HepG2 (cell line): ENCODE measurements at regions not wholly inside any gene's neighbourhood (a gene's known extent, or its start where the extent isn't known, plus 50 kb on each side); places are given as distances from the start of the nearest gene placed in this dataset.

Source experiments
- CHD2 ChIP-seq: IDR thresholded peaks from 2 replicates; pipeline ENCODE4 v1.6.1; 2011; ENCODE audit warnings: low read depth, low read length, improper control_type of control experiment
- CTCF ChIP-seq: sonication (generic); formaldehyde crosslinking; IDR thresholded peaks from 2 replicates; pipeline ENCODE4 v1.5.0; 2020; ENCODE audit warnings: mild to moderate bottlenecking, missing genetic modification reagents, moderate library complexity
- PRDM15 ChIP-seq: sonication (generic); formaldehyde crosslinking; IDR thresholded peaks from 2 replicates; pipeline ENCODE4 v1.4.0; 2020; ENCODE audit warnings: missing genetic modification reagents
- RBAK ChIP-seq: sonication (generic); formaldehyde crosslinking; IDR thresholded peaks from 2 replicates; pipeline ENCODE4 v1.5.1; 2020; ENCODE audit warnings: mild to moderate bottlenecking, missing genetic modification reagents
- SNAI1 ChIP-seq: sonication (generic); formaldehyde crosslinking; IDR thresholded peaks from 2 replicates; pipeline ENCODE4 v1.5.0; 2020; ENCODE audit warnings: mild to moderate bottlenecking, missing genetic modification reagents, borderline replicate concordance
- SYNCRIP ChIP-seq: fragments of 200-400 bp; formaldehyde crosslinking; IDR thresholded peaks from 2 replicates; pipeline ENCODE4 v1.6.1; 2018; ENCODE audit warnings: mild to moderate bottlenecking, low read depth, low read length; ENCODE audit not compliant: insufficient read depth
- TAF1 ChIP-seq: sonication (generic); formaldehyde crosslinking; IDR thresholded peaks from 2 replicates; pipeline ENCODE4 v1.4.0; 2020; ENCODE audit warnings: missing genetic modification reagents
- TBL1XR1 ChIP-seq: fragments of 150-350 bp; IDR thresholded peaks from 2 replicates; pipeline ENCODE4 v1.6.1; 2014; ENCODE audit warnings: borderline replicate concordance, low read length; ENCODE audit not compliant: partially characterized antibody
- ZFP82 ChIP-seq: sonication (generic); formaldehyde crosslinking; IDR thresholded peaks from 2 replicates; pipeline ENCODE4 v1.5.1; 2020; ENCODE audit warnings: mild to moderate bottlenecking, missing genetic modification reagents, borderline replicate concordance

GRCh38 chr10:121199081-121199480 is 347.9 kb downstream of the WDR11 start:
- TF ChIP-seq PRDM15: no peak
- no peak for TF ChIP-seq ZFP82
- TF ChIP-seq TAF1 (CRISPR knock-in tag): no peak
- no peak for TF ChIP-seq CHD2
- no peak for TF ChIP-seq TBL1XR1
- TF ChIP-seq SYNCRIP: no peak
- no peak for TF ChIP-seq RBAK (CRISPR knock-in tag)
- no peak for TF ChIP-seq CTCF (CRISPR knock-in tag)
- TF ChIP-seq SNAI1: no peak
